Effector memory CD8-positive, alpha-beta T cell (primary cell): ENCODE measurements at regions not wholly inside any gene's neighbourhood (a gene's known extent, or its start where the extent isn't known, plus 50 kb on each side); places are given as distances from the start of the nearest gene placed in this dataset.

ENCODE experiments used
- ATAC-seq: fragments of 150-1000 bp; cut with Tn5 transposase; replicated peaks from 2 replicates; pipeline ENCODE4 v1.10.0; 2021; ENCODE audit warnings: mild to moderate bottlenecking, moderate library complexity
- DNase-seq, 3 experiments: peaks; one replicate each; pipeline ENCODE4 v3.0.0; 2021
- H3K27ac Mint-ChIP-seq, 2 donors: one replicate each; pipeline ENCODE4 v1.8.0; 2022; ENCODE audit warnings: mild to moderate bottlenecking in 2 of 2, mixed read lengths in 2 of 2, moderate library complexity in 2 of 2
- H3K27me3 Mint-ChIP-seq, 2 donors: one replicate each; pipeline ENCODE4 v1.8.0; 2022; ENCODE audit warnings: mixed read lengths in 2 of 2
- H3K36me3 Mint-ChIP-seq: one replicate; pipeline ENCODE4 v1.8.0; 2022; ENCODE audit warnings: mild to moderate bottlenecking, moderate library complexity, mixed read lengths; ENCODE audit not compliant: insufficient read depth
- H3K4me1 Mint-ChIP-seq, 2 donors: one replicate each; pipeline ENCODE4 v1.8.0; 2022; ENCODE audit warnings: low read depth in 2 of 2, mixed read lengths in 2 of 2
- H3K4me3 Mint-ChIP-seq, 2 donors: one replicate each; pipeline ENCODE4 v1.8.0; 2022; ENCODE audit warnings: mild to moderate bottlenecking in 2 of 2, mixed read lengths in 2 of 2, moderate library complexity in 2 of 2
- H3K9me3 Mint-ChIP-seq, 2 donors: one replicate each; pipeline ENCODE4 v1.8.0; 2022; ENCODE audit warnings: mixed read lengths in 2 of 2

DNA sequence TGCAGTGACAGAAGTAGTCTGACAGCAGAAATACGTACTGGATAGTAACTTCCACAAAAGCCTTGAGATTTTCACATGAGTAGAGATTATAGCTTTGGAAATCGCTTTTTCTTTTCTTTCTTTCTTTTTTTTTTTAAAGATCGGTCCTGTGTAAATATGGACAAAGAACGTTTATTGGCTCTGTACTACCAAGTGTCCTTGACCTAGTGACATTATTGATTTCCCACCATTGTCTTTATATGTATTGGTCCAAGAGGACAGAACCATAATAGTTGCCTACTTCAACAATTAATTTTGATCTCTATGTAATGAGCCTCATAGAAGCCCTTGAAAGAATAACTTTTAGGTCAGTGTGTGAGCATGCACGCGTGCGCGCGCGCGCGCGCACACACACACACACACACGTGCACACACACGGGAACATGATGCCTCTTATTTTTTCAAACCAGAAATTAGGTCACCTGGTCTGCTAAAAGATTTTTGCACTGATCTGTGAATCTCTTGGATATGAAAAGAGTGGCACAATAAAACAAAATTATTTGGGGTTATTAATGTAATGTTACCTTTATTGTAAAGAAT is 516.8 kb downstream of the PSAT1 start:
- H3K27me3 Mint-ChIP-seq, result no peaks in the 10 kb centered on the region
- no peaks in the 10 kb centered on the region for H3K4me1 Mint-ChIP-seq
- H3K27ac Mint-ChIP-seq, result no peak overlapping the region
- peaks cover 4 to 5% of the 10 kb centered on the region in 2 donors for H3K9me3 Mint-ChIP-seq
- H3K4me3 Mint-ChIP-seq, result no peak overlapping the region
- no peak for ATAC-seq
- DNase-seq, result no peak
- no peaks in the 10 kb centered on the region for H3K36me3 Mint-ChIP-seq

DNA sequence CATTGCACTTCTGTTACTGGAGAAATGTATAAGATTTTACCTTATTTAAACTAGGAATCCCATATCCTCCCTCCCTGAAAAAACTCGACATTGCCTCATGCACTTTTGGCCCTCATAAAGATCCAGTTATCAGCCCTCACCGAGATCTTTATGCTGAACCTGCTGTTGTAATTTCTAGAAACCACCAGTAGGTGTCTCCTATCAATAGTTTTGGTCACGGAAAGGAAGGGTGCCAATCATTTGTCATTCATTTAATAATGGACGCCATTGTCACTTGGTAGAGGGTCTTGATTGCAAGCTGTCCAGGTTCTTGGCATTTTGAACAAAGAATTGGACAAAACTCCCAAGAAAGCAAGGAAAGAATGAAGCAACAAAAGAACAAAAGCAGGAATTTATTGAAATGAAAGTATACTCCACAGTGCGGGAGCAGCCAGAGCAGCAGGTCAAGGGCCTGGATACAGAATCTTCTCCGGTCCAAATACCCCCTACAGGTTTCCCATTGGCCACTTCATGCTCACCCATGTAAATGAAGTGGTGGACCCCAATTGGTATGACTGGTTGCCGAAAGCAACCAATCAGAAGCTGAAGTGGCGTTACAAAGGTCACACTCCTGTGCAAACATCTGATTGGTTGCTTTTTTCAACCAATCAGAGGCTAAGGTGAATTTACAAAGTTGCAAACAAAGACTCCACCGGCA is 524.3 kb downstream of the PSAT1 start:
- ATAC-seq (no peak), DNase-seq (no peak)
- Mint-ChIP-seq H3K4me3 (peak overlapping the region in 1 of 2 donors; percentile 54), H3K27ac (no peak overlapping the region), H3K36me3 (no peaks in the 10 kb centered on the region), H3K27me3 (no peaks in the 10 kb centered on the region), H3K9me3 (no peaks in the 10 kb centered on the region), H3K4me1 (peaks cover 5 to 6% of the 10 kb centered on the region in 2 donors)

DNA sequence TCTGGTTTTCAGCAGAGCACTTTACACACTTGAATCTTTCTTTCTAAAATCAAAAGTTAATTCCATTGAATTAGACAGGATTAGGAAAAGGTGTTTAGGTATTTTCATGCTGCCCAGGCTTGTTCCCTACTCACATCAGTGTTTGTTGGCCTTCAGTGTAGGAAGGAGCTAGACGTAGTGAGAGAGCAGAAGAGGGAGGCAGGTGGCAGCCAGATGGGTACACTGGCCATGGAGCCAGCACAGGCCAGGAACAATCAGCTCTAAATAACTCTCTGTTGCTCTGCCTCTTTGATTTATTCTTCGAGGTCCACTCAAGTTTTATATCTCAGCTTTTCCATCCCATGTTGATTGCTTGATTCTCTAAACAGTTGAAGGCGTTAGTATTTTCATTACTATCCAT is 529.6 kb downstream of the PSAT1 start:
- H3K27me3 Mint-ChIP-seq, result no peaks in the 10 kb centered on the region
- no peak overlapping the region for H3K27ac Mint-ChIP-seq
- no peak overlapping the region for H3K4me3 Mint-ChIP-seq
- peaks cover 0 to 4% of the 10 kb centered on the region in 2 donors for H3K9me3 Mint-ChIP-seq
- DNase-seq, result no peak
- peaks cover 0 to 1% of the 10 kb centered on the region in 2 donors for H3K4me1 Mint-ChIP-seq
- H3K36me3 Mint-ChIP-seq, result no peaks in the 10 kb centered on the region
- no peak for ATAC-seq

DNA sequence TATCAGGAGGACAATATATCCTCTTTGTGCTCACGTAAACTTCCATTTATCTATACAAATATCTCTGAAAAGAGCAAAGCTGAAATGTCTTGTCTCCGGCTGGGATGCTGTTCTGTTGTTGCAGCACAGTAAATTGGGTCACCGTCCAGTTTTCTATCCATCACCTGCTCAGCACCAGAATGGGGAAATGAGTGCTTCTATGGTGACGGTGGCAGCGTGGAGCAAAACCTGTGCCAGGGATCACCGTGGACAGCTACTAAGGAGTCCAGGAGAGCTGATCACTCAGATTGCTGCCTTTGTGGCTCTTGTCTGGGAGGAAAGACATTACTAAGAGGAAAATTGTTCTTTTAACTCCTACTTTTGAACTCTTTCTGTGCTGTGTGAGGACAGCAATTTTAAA is 531.6 kb downstream of the PSAT1 start:
- no peak for ATAC-seq
- Mint-ChIP-seq H3K27ac (no peak overlapping the region), H3K9me3 (peaks cover 0 to 4% of the 10 kb centered on the region in 2 donors), H3K27me3 (no peaks in the 10 kb centered on the region), H3K4me3 (no peak overlapping the region), H3K4me1 (no peaks in the 10 kb centered on the region), H3K36me3 (no peaks in the 10 kb centered on the region)
- no peak for DNase-seq

DNA sequence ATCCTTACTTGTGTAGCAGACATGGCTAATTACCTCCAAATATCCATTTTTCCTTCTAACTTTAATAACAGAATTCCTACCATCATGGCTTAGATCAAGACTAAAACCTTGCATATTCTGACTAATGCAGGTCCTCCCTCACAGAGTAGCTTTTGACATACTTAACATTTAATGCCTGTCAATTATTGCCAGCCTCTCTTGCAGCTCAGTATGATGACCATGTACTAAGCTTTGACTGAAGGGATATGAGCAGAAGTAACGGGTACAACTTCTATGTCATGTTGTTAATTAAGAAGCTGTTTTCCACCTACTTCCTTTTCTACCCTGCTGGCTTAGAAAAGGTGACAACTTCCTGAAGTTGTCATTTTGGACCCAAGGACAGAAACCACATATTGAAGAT is 533.4 kb downstream of the PSAT1 start:
- ATAC-seq, result no peak
- Mint-ChIP-seq H3K9me3 (peaks cover 0 to 4% of the 10 kb centered on the region in 2 donors), H3K4me1 (no peaks in the 10 kb centered on the region), H3K27ac (no peak overlapping the region), H3K4me3 (no peak overlapping the region), H3K36me3 (no peaks in the 10 kb centered on the region), H3K27me3 (no peaks in the 10 kb centered on the region)
- DNase-seq, result no peak

DNA sequence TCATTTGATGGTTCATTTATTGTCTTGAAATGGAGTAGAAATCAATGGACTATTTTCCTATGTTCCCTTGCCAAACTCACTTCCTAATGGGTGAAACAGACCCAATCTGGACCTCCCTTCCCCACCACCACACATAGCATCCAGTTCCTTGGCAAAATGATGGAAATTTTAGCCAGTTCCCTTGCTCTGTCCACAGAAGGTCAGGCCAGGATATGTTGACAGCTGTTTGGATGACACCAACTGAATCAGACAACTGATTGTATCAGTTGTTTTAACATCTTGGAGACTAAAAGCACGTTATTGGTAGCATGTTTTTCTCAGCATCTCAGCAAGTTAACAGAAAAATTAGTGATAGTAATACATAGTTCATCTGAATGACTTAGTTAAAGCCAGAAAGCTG is 534.8 kb downstream of the PSAT1 start:
- H3K36me3 Mint-ChIP-seq, result no peaks in the 10 kb centered on the region
- DNase-seq, result no peak
- no peak overlapping the region for H3K4me3 Mint-ChIP-seq
- peaks cover 0 to 4% of the 10 kb centered on the region in 2 donors for H3K9me3 Mint-ChIP-seq
- no peak overlapping the region for H3K27ac Mint-ChIP-seq
- no peaks in the 10 kb centered on the region for H3K27me3 Mint-ChIP-seq
- no peak for ATAC-seq
- no peaks in the 10 kb centered on the region for H3K4me1 Mint-ChIP-seq

DNA sequence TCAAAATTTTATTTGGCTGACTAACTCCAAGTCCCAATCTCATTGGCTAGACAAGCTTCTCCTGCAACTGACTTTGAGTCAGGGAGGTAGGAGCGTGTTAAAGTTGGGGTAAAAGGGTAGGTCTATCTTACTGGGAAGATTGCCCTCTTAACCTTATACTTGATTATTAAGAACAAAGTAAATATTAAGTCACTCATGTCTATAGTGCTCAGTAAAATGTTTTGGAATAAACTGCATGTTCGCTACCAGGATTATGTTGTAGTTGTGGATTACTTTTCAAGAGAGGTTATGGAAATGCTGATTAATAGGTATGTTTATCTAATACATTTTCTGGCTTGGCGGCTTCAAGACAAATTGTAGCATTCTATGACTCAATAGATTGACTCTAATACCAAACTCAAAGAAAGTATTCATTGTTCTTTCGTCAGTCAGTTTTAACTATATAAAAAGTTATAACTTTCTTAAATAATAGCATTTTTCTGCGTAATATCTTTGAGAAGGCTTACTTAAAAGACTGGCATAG is 539.1 kb downstream of the PSAT1 start:
- ATAC-seq (no peak), DNase-seq (no peak)
- no peaks in the 10 kb centered on the region for H3K9me3 Mint-ChIP-seq
- H3K4me1 Mint-ChIP-seq, result no peaks in the 10 kb centered on the region
- no peaks in the 10 kb centered on the region for H3K27me3 Mint-ChIP-seq
- H3K36me3 Mint-ChIP-seq, result no peaks in the 10 kb centered on the region
- no peak overlapping the region for H3K4me3 Mint-ChIP-seq
- H3K27ac Mint-ChIP-seq, result no peak overlapping the region

DNA sequence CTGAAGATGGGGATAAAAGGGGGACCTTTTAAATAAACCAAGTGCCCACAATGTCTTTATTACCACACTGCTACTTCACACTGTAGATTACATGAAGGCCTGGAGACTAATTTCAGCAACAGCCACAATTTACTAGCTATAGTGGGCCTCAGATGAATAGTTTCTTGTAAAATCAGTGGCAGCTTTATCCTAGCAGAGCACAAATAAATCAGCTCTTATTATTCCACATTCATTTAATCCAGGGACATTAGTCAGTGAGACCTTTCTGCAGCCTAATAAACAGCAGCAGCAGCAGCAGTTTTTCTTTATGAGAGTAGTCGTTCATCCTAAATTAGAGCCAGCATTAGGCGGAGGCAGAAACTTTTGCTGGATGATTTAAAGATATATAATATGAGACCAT is 542.3 kb downstream of the PSAT1 start:
- Mint-ChIP-seq H3K27me3 (no peaks in the 10 kb centered on the region), H3K4me3 (no peak overlapping the region), H3K36me3 (no peaks in the 10 kb centered on the region), H3K4me1 (no peaks in the 10 kb centered on the region), H3K27ac (no peak overlapping the region), H3K9me3 (peaks cover 5 to 20% of the 10 kb centered on the region in 2 donors)
- ATAC-seq, result no peak
- DNase-seq, result no peak

DNA sequence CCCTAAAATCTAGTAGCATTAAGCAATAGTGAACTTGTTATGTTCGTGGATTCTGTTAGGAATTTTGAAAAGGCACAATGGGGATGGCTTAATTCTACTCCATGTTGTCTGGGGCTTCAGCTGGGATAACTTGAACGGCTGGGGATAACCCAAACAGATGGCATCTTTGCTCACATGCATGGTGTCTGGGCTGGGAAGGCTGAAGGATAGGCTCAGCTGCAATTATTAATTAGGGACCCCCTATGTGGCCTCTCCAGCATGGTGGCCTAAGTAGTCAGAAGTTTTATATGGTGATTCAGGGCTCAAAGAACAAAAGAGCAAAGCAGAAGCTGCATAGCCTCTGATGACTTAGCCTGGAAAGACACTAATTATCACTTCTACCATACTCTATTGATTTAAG is 551.1 kb downstream of the PSAT1 start:
- no peaks in the 10 kb centered on the region for H3K4me1 Mint-ChIP-seq
- DNase-seq (no peak), ATAC-seq (no peak)
- H3K27me3 Mint-ChIP-seq, result no peaks in the 10 kb centered on the region
- H3K4me3 Mint-ChIP-seq, result no peak overlapping the region
- H3K9me3 Mint-ChIP-seq, result peaks cover 5 to 14% of the 10 kb centered on the region in 2 donors
- no peak overlapping the region for H3K27ac Mint-ChIP-seq
- no peaks in the 10 kb centered on the region for H3K36me3 Mint-ChIP-seq

DNA sequence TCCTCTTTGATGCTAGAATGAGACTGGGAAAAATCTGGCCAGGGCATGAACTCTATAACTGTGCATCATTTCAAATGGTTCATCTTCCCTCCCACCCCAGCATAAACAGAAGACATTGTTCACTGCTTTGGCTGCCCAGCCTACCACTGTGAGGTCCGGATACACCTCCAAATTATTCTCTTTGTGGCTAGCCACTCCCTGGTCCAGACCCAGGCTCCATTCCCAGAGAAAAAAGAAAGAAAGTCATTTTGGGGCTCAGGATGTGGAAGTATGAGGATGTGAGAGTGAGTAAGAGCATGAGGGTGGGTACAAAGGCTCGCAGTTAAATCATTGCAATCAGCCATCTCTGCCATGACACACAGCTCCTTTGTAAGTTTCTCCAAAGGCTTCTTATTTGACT is 559.2 kb downstream of the PSAT1 start:
- Mint-ChIP-seq H3K4me3 (no peak overlapping the region), H3K9me3 (peaks cover 0 to 3% of the 10 kb centered on the region in 2 donors), H3K27me3 (no peaks in the 10 kb centered on the region), H3K4me1 (no peaks in the 10 kb centered on the region), H3K36me3 (peaks cover 3% of the 10 kb centered on the region), H3K27ac (no peak overlapping the region)
- DNase-seq, result no peak
- ATAC-seq, result no peak

DNA sequence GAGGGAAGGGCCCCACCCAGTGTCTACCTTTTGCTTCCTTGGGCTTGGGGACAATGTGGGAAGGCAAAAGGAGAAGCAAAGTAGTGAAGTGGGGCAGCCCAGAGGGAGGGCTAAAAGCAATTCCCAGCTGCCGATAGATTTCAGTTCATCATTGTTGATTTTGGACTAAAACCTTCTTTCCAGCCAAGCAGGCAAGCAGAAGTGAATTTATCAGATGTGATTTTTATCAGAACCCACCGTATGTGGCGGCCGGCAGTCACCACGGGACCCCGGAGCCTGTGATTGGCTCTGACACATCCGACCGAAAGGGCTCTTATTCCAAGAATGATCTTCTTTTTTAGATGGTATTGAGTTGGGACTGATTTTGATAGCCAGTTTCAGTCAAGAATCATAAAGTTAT is 559.9 kb downstream of the PSAT1 start:
- H3K27me3 Mint-ChIP-seq, result no peaks in the 10 kb centered on the region
- H3K4me3 Mint-ChIP-seq, result no peak overlapping the region
- H3K27ac Mint-ChIP-seq, result no peak overlapping the region
- ATAC-seq (no peak), DNase-seq (no peak)
- peaks cover 0 to 3% of the 10 kb centered on the region in 2 donors for H3K9me3 Mint-ChIP-seq
- peaks cover 3% of the 10 kb centered on the region for H3K36me3 Mint-ChIP-seq
- H3K4me1 Mint-ChIP-seq, result no peaks in the 10 kb centered on the region

DNA sequence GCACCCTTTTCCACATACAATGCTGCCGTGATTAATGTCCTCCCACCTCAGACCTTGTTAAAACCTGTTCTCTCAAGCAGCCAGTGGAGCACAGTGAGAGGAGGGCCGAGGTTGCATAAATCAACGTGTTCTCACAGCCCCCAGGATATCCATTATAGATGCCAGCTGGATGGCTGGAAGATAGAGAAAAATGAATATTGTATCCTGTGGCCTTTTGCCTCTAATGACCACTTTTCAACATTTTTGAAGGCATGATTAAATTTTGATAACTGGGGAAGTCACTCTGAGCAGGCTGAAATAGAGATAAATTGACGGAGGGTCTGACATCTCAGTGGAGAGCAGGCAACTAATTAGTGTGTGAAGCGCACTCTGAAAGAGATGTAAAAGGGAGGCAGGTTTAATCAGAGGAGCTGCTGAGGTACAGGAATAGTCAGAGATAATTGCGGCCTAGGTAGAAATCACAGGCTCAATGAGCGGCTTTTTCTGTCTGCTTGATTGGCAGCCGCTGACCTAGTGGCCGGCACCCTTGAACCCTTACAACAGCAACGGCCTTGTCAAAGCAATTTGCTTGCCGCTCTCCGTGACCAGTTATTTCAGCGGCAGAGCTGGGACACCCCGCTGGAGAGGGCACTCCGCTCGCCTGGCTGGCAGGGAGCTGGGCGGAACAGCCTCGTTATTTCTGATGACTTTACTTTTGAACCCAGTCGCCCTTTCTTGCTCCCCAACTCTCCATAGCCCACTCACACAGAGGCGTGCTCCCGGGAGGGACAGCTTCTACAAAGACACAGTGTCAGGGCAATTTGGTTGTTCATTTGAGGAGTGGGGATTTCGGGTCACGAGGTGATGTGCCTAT is 560.7 kb downstream of the PSAT1 start:
- Mint-ChIP-seq H3K4me3 (no peak overlapping the region), H3K27me3 (no peaks in the 10 kb centered on the region), H3K27ac (no peak overlapping the region), H3K9me3 (peaks cover 0 to 3% of the 10 kb centered on the region in 2 donors), H3K36me3 (peaks cover 3% of the 10 kb centered on the region), H3K4me1 (no peaks in the 10 kb centered on the region)
- ATAC-seq (no peak), DNase-seq (no peak)

DNA sequence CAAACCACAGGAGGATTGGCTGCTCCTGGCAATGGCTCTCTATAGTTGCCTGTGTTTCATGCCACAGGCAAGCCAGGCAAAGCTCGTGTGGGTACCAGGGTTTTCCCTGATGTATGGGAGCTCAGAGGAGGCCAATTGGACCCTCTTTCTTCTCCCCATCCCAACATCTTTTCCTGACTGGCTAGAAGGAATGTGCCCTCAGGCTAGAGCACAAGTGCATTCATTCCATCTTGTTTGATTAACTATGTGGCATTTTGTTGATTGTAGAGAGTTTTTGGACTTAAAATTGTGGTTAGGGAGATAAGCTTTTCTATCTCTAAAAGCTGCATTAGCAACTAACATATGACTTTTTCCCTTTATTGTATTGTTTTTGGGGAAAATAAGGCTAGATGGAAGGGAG is 561.3 kb downstream of the PSAT1 start:
- H3K27ac Mint-ChIP-seq, result no peak overlapping the region
- H3K36me3 Mint-ChIP-seq, result peaks cover 3% of the 10 kb centered on the region
- peaks cover 0 to 3% of the 10 kb centered on the region in 2 donors for H3K9me3 Mint-ChIP-seq
- DNase-seq, result no peak
- H3K4me1 Mint-ChIP-seq, result no peaks in the 10 kb centered on the region
- H3K27me3 Mint-ChIP-seq, result no peaks in the 10 kb centered on the region
- ATAC-seq, result no peak
- H3K4me3 Mint-ChIP-seq, result no peak overlapping the region
